Activated naive CD4-positive, alpha-beta T cell treated with anti-CD3 and anti-CD28 coated beads, Interleukin-2, amount 50 U/mL, for 72 hours (primary cell): ENCODE measurements at regions not wholly inside any gene's neighbourhood (a gene's known extent, or its start where the extent isn't known, plus 50 kb on each side); places are given as distances from the start of the nearest gene placed in this dataset.
A peak's percentile ranks its signal among the peaks of the same experiment; 100 is the strongest.
"Not testable (repeated sequence)": the region's sequence is repeated elsewhere in the genome, so short reads cannot be mapped to it uniquely, and the experiment has no call there.

Experiments
- ATAC-seq, 2 donors: fragments of 150-1000 bp; cut with Tn5 transposase; 2 replicates each; pipeline ENCODE4 v1.10.0; 2021; ENCODE audit warnings: mild to moderate bottlenecking in 2 of 2, moderate library complexity in 2 of 2
- DNase-seq, 2 donors: peaks; one replicate each; pipeline ENCODE4 v3.0.0; 2021 to 2022; ENCODE audit warnings: low spot score in 2 of 2
- H3K27ac Mint-ChIP-seq, 2 donors: one replicate each; pipeline ENCODE4 v1.8.0; 2022; ENCODE audit warnings: mild to moderate bottlenecking in 2 of 2, mixed read lengths in 2 of 2
- H3K36me3 Mint-ChIP-seq, 2 donors: one replicate each; pipeline ENCODE4 v1.8.0; 2022; ENCODE audit warnings: mixed read lengths in 2 of 2
- H3K9me3 Mint-ChIP-seq, 2 donors: one replicate each; pipeline ENCODE4 v1.8.0; 2022; ENCODE audit warnings: mixed read lengths in 2 of 2

GRCh38 chr19:37303591-37304171, 67.2 kb upstream of the ZNF527 start:
- DNase-seq: no peak
- peaks cover 9 to 15% of the 10 kb centered on the region in 2 donors for H3K9me3 Mint-ChIP-seq
- ATAC-seq: no peak
- H3K36me3 Mint-ChIP-seq: peaks cover 20 to 26% of the 10 kb centered on the region in 2 donors
- H3K27ac Mint-ChIP-seq: no peak overlapping the region

GRCh38 chr19:37304190-37304883, 66.6 kb upstream of the ZNF527 start:
- Mint-ChIP-seq H3K36me3 (peaks cover 20 to 26% of the 10 kb centered on the region in 2 donors), H3K9me3 (peaks cover 9 to 15% of the 10 kb centered on the region in 2 donors), H3K27ac (no peak overlapping the region)
- ATAC-seq: no peak
- DNase-seq: no peak

GRCh38 chr19:37304884-37305255, 66.0 kb upstream of the ZNF527 start:
- H3K9me3 Mint-ChIP-seq: peaks cover 9 to 15% of the 10 kb centered on the region in 2 donors
- no peak for ATAC-seq
- no peak for DNase-seq
- no peak overlapping the region for H3K27ac Mint-ChIP-seq
- H3K36me3 Mint-ChIP-seq: peaks cover 20 to 26% of the 10 kb centered on the region in 2 donors

DNA sequence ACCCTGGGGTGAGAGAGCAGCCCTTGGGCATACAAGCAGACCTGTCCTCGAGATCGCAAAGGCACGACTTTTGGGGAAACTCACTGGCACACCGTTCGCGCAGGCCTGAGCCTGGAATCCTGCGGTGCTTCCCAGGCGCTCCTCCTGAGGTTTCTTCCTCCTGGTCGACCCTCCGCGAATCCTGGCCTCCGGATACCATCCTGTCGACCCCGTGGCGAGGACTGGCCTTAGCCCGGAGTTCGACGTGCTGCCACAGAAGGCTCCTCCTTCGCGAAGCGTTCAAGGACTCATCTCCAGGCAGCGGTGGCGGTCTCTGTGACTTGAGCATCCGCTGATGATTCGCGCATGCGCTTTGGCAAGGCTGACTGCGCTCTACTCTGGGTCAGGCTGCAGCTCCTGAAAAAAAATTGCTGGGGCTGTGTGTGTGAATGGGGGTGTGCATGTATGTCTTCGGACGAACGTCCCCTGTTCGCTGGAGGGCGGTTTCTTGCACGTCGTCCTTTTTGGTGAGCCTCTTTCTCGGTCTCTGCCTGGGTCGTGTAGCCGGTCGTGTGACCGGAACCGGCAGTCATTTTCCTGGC, 64.4 kb upstream of the ZNF527 start:
- Mint-ChIP-seq H3K27ac (no peak overlapping the region), H3K36me3 (peaks cover 20 to 26% of the 10 kb centered on the region in 2 donors), H3K9me3 (peaks cover 9 to 18% of the 10 kb centered on the region in 2 donors)
- no peak for DNase-seq
- ATAC-seq: no peak

DNA sequence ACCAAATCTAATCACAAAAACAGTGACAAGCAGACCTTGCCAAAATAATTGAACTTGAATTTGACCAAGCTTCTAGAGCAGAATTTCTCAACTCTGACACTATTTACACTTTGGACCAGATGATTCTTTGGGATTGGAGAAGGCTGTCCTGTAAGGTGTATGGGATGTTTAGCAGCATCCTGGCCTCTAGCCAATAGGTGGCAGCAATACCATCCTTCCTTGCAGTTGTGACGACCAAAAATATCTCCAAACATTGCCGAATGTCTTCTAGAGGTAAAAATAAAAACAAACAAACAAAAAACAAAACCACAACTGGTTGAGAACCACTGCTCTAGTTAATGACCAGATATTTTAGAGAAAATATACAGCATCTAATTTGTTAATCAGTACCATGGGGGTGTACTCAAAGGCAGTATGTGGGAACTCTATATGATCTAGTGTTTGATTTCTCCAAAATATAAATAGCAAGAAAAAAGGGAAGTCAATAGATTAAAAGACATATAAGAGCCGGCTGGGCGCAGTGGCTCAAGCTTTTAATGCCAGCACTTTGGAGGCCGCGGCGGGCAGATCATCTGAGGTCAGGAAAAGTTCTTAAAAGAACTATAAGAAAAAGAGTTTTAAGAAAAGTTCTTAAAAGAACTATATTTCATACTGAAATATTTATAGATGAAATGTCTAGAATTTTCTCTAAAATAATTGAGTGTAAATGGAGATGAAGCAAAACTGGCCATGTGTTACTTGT, 60.9 kb upstream of the ZNF527 start:
- H3K36me3 Mint-ChIP-seq: peaks cover 20 to 30% of the 10 kb centered on the region in 2 donors
- peaks cover 13 to 24% of the 10 kb centered on the region in 2 donors for H3K9me3 Mint-ChIP-seq
- DNase-seq (no peak), ATAC-seq (no peak)
- H3K27ac Mint-ChIP-seq: no peak overlapping the region

DNA sequence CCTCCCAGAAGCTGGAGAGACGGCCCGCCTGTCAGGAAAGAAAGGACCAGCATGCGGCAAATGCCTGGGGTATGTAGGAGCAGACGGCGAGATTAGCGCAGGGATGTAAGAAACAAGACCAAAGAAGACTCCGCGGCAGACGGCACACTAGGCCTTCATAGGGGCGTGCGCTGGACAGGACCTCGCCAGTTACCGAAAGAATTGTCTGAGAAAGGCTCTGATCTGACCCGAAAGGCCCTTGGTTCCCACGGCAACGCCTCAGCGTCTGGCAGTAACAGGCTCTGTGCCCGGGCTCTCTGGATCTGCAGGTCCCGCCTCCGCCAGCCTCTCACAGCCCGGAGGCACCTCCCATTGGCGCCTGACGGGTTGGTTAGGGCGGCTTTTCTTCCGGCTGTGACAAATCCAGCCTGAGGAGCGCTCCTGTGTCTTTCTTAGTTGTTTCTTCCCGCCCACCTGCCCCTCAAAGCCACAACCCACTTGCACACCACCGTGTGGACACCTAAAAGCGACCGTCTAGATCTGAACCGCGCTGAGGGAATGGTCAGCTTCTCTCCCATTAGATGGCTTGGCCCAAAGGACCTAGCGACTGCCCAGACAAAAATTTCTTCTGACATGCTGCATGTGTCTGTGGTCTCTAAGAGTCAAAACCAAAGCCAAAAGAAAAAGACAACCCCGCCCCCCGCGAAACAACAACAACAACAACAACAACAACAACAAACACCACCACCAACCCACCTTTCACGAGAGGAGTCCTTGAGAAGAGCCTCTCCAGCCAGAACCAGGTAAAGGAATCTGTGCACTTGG, 58.2 kb upstream of the ZNF527 start:
- peak; percentile 13 to 62 for DNase-seq
- Mint-ChIP-seq H3K27ac (peak overlapping the region in 1 of 2 donors; percentile 11), H3K36me3 (peaks cover 17 to 19% of the 10 kb centered on the region in 2 donors), H3K9me3 (peaks cover 8 to 14% of the 10 kb centered on the region in 2 donors)
- peak; percentile 36 to 59 for ATAC-seq

GRCh38 chr19:37313335-37313627, 57.6 kb upstream of the ZNF527 start:
- Mint-ChIP-seq H3K36me3 (peaks cover 17% of the 10 kb centered on the region in 2 donors), H3K27ac (peak overlapping the region; percentile 11 to 16), H3K9me3 (peaks cover 8 to 14% of the 10 kb centered on the region in 2 donors)
- no peak for DNase-seq
- no peak for ATAC-seq

DNA sequence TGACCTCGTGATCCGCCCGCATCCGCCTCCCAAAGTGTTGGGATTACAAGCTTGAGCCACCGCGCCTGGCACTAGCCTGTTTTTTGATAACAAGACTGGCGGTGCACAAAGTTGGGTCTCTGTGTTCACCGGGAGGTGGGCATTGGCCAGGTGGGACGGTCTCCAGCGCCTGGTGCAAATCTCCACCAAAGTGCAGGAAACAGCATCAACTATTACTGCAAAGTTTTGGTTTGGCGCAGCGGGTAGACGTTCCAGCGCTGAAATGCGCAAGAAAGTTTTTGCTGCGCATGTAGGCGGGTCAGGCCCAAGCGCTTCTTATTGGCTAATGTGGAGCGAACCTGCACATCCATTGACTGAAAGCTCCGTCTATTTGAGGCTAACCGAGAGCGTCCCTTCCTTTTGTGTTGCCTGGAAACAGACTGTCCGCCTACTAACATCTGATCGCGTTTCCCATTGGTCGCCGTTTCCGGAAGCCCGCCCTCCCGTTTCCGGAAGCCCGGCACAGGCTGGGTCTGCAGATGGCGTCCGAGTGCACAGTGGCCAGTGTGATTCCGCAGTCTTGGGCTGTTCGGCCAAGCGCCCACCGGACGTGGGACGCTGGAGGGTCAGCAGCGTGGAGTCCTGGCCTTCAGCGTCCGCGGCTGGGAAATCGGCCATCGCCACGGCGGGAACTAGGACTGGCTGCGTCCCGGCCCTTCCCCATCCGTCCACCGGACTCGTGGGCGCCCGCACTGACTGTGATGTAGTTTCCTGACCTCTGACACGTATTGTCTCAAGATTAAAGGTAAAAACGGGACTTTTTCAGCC, 53.3 kb upstream of the ZNF527 start:
- H3K27ac Mint-ChIP-seq: peak overlapping the region; percentile 95 to 96
- H3K36me3 Mint-ChIP-seq: peaks cover 35 to 51% of the 10 kb centered on the region in 2 donors
- H3K9me3 Mint-ChIP-seq: peaks cover 8 to 20% of the 10 kb centered on the region in 2 donors
- peak; percentile 86 to 95 for DNase-seq
- ATAC-seq: peak; percentile 95 to 99

- H3K36me3 Mint-ChIP-seq: peaks cover 44 to 52% of the 10 kb centered on the region in 2 donors
- not testable (repeated sequence) for DNase-seq, ATAC-seq, H3K27ac Mint-ChIP-seq
- H3K9me3 Mint-ChIP-seq: peaks cover 0 to 11% of the 10 kb centered on the region in 2 donors
These were observed 49.9 kb upstream of the ZNF527 start for GRCh38 chr19:37320988-37321387.
